ENCODE measurements at regions not wholly inside any gene's neighbourhood (a gene's known extent, or its start where the extent isn't known, plus 50 kb on each side); places are given as distances from the start of the nearest gene placed in this dataset.
"Not testable (repeated sequence)": the region's sequence is repeated elsewhere in the genome, so short reads cannot be mapped to it uniquely, and the experiment has no call there.

GRCh38 chr2:3033315-3033714, 344.3 kb downstream of the EIPR1 start:
- Histone ChIP-seq H3K27me3 (ENCODE audit: control insufficient read depth, insufficient read depth, low read length, poor library complexity, severe bottlenecking) (no peaks in the 10 kb centered on the region), H3K4me3 (ENCODE audit: low read length) (no peak overlapping the region), H3K4me1 (ENCODE audit: control insufficient read depth, insufficient read depth, low read length) (no peaks in the 10 kb centered on the region), H3K36me3 (ENCODE audit: control insufficient read depth, insufficient read depth, low read length) (no peaks in the 10 kb centered on the region), H3K9me3 (ENCODE audit: control insufficient read depth, low read length) (peaks cover 5% of the 10 kb centered on the region), H3K9ac (ENCODE audit: extremely low read depth, low read length, poor library complexity, severe bottlenecking) (no peak overlapping the region), H3K27ac (ENCODE audit: low read depth, low read length) (no peak overlapping the region)
- no peak for DNase-seq
- H3K27me3 Mint-ChIP-seq (ENCODE audit: insufficient read depth): no peaks in the 10 kb centered on the region
- WGBS, 2 experiments (ENCODE audit: insufficient coverage in 1 of 2, insufficient read length in 1 of 2): 74 to 88% methylated on average over 6 to 8 of the region's 8 CpGs
- TF ChIP-seq, protein P1, sequence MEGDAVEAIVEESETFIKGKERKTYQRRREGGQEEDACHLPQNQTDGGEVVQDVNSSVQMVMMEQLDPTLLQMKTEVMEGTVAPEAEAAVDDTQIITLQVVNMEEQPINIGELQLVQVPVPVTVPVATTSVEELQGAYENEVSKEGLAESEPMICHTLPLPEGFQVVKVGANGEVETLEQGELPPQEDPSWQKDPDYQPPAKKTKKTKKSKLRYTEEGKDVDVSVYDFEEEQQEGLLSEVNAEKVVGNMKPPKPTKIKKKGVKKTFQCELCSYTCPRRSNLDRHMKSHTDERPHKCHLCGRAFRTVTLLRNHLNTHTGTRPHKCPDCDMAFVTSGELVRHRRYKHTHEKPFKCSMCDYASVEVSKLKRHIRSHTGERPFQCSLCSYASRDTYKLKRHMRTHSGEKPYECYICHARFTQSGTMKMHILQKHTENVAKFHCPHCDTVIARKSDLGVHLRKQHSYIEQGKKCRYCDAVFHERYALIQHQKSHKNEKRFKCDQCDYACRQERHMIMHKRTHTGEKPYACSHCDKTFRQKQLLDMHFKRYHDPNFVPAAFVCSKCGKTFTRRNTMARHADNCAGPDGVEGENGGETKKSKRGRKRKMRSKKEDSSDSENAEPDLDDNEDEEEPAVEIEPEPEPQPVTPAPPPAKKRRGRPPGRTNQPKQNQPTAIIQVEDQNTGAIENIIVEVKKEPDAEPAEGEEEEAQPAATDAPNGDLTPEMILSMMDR (conservative IDR thresholded peaks at IDR 0.05): no peak
- H3K9me3 Mint-ChIP-seq: peaks cover 35% of the 10 kb centered on the region
- no peaks in the 10 kb centered on the region for H3K36me3 Mint-ChIP-seq (ENCODE audit: low read depth)
- no peak overlapping the region for H3K27ac Mint-ChIP-seq
- H3K4me1 Mint-ChIP-seq: no peaks in the 10 kb centered on the region
- no peak overlapping the region for H3K4me3 Mint-ChIP-seq

DNA sequence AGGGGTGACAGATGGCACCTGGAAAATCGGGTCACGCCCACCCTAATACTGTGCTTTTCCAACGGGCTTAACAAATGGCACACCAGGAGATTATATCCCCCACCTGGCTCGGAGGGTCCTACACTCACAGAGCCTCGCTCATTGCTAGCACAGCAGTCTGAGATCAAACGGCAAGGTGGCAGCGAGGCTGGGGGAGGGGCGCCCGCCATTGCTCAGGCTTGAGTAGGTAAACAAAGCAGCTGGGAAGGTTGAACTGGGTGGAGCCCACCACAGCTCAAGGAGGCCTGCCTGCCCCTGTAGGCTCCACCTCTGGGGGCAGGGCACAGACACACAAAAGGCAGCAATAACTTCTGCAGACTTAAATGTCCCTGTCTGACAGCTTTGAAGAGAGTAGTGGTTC, 346.8 kb downstream of the EIPR1 start:
- H3K4me3 Mint-ChIP-seq; H3K4me1 Mint-ChIP-seq; H3K36me3 ChIP-seq (ENCODE audit: control insufficient read depth, insufficient read depth, low read length); H3K9ac ChIP-seq (ENCODE audit: extremely low read depth, low read length, poor library complexity, severe bottlenecking); H3K27me3 Mint-ChIP-seq (ENCODE audit: insufficient read depth); DNase-seq; H3K4me1 ChIP-seq (ENCODE audit: control insufficient read depth, insufficient read depth, low read length); H3K27ac ChIP-seq (ENCODE audit: low read depth, low read length); H3K36me3 Mint-ChIP-seq (ENCODE audit: low read depth); H3K27ac Mint-ChIP-seq; H3K9me3 ChIP-seq (ENCODE audit: control insufficient read depth, low read length); H3K27me3 ChIP-seq (ENCODE audit: control insufficient read depth, insufficient read depth, low read length, poor library complexity, severe bottlenecking); H3K4me3 ChIP-seq (ENCODE audit: low read length): not testable (repeated sequence)
- 91% methylated on average over 9 of the region's 9 CpGs; no CpG with 5 or more reads in 1 of the 2 experiments for WGBS, 2 experiments (ENCODE audit: insufficient coverage in 1 of 2, insufficient read length in 1 of 2)
- peaks cover 35% of the 10 kb centered on the region for H3K9me3 Mint-ChIP-seq

DNA sequence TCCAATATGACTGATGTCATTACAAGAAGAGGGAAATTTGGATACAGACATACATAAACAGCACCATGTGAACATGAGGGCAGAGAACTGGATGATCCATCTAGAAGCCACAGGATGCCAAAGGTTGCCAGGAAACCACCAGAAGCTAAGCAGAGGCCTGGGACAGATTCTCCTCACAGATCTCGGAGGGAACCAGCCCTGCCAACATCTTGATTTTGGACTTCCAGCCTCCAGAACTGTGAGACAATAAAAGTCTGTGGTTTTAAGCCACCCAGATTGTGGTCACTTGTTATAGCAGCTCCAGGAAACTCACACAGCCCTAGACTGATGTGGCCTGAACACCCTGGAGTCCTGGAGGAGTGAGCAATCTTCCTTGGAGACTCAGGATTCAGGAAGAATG, 351.6 kb downstream of the EIPR1 start:
- peaks cover 24% of the 10 kb centered on the region for H3K9me3 Mint-ChIP-seq
- Histone ChIP-seq H3K27me3 (ENCODE audit: control insufficient read depth, insufficient read depth, low read length, poor library complexity, severe bottlenecking) (no peaks in the 10 kb centered on the region), H3K9me3 (ENCODE audit: control insufficient read depth, low read length) (peaks cover 5% of the 10 kb centered on the region), H3K9ac (ENCODE audit: extremely low read depth, low read length, poor library complexity, severe bottlenecking) (no peak overlapping the region), H3K4me1 (ENCODE audit: control insufficient read depth, insufficient read depth, low read length) (no peaks in the 10 kb centered on the region), H3K27ac (ENCODE audit: low read depth, low read length) (no peak overlapping the region), H3K4me3 (ENCODE audit: low read length) (no peak overlapping the region), H3K36me3 (ENCODE audit: control insufficient read depth, insufficient read depth, low read length) (no peaks in the 10 kb centered on the region)
- DNase-seq: peak; percentile 20
- no peak overlapping the region for H3K4me3 Mint-ChIP-seq
- WGBS, 2 experiments (ENCODE audit: insufficient coverage in 1 of 2, insufficient read length in 1 of 2): 84 to 93% methylated on average over 1 of the region's 1 CpG
- peaks cover 6% of the 10 kb centered on the region for H3K4me1 Mint-ChIP-seq
- H3K36me3 Mint-ChIP-seq (ENCODE audit: low read depth): no peaks in the 10 kb centered on the region
- TF ChIP-seq, protein P1 (conservative IDR thresholded peaks at IDR 0.05): no peak
- no peaks in the 10 kb centered on the region for H3K27me3 Mint-ChIP-seq (ENCODE audit: insufficient read depth)
- H3K27ac Mint-ChIP-seq: no peak overlapping the region

GRCh38 chr2:3025261-3025660, 352.4 kb downstream of the EIPR1 start:
- no peaks in the 10 kb centered on the region for H3K4me1 ChIP-seq (ENCODE audit: control insufficient read depth, insufficient read depth, low read length)
- no peaks in the 10 kb centered on the region for H3K36me3 ChIP-seq (ENCODE audit: control insufficient read depth, insufficient read depth, low read length)
- no peak for DNase-seq
- H3K27ac ChIP-seq (ENCODE audit: low read depth, low read length): no peak overlapping the region
- no peak overlapping the region for H3K9ac ChIP-seq (ENCODE audit: extremely low read depth, low read length, poor library complexity, severe bottlenecking)
- Mint-ChIP-seq H3K4me3 (no peak overlapping the region), H3K27me3 (ENCODE audit: insufficient read depth) (no peaks in the 10 kb centered on the region), H3K4me1 (peaks cover 6% of the 10 kb centered on the region), H3K9me3 (peaks cover 17% of the 10 kb centered on the region), H3K27ac (no peak overlapping the region), H3K36me3 (ENCODE audit: low read depth) (no peaks in the 10 kb centered on the region)
- 78 to 79% methylated on average over 3 to 6 of the region's 6 CpGs for WGBS, 2 experiments (ENCODE audit: insufficient coverage in 1 of 2, insufficient read length in 1 of 2)
- no peaks in the 10 kb centered on the region for H3K27me3 ChIP-seq (ENCODE audit: control insufficient read depth, insufficient read depth, low read length, poor library complexity, severe bottlenecking)
- H3K9me3 ChIP-seq (ENCODE audit: control insufficient read depth, low read length): peaks cover 5% of the 10 kb centered on the region
- TF ChIP-seq, protein P1 (conservative IDR thresholded peaks at IDR 0.05): no peak
- H3K4me3 ChIP-seq (ENCODE audit: low read length): no peak overlapping the region
